ENCODE measurements at regions not wholly inside any gene's neighbourhood (a gene's known extent, or its start where the extent isn't known, plus 50 kb on each side); places are given as distances from the start of the nearest gene placed in this dataset.
"Not testable (repeated sequence)": the region's sequence is repeated elsewhere in the genome, so short reads cannot be mapped to it uniquely, and the experiment has no call there.

DNA sequence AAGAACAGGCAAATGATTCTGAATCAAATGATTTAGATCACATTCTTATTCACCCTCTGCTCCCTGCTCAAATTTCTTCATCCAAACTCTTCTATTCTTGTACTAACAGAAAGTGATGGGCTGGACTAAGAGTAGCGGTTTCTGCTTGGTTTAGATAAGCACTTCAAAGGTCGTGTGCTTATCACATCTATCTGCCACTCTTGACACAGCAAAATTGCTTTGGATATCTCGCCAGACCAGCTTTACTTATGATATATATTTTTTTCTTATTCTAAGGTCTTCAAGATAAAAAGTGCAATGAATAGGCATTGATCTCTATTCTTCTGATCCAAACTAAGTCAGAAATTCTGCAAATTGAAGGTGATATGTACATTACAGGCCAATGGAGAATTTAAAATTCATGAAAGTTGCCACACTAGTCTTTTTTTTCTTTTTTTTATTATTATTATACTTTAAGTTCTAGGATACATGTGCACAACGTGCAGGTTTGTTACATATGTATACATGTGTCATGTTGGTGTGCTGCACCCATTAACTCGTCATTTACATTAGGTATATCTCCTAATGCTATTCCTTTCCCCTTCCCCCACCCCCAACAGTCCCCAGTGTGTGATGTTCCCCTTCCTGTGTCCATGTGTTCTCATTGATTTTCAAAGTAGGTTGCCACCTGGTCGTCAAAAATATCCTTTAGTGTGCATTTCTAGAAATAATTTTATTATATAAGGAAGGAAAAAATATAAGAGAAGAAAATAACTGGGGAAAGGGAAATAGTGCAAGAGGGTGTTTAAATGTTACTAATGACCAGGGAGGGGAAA lies 1941.0 kb upstream of the RAG2 start:
- FAIRE-seq, result no peak

DNA sequence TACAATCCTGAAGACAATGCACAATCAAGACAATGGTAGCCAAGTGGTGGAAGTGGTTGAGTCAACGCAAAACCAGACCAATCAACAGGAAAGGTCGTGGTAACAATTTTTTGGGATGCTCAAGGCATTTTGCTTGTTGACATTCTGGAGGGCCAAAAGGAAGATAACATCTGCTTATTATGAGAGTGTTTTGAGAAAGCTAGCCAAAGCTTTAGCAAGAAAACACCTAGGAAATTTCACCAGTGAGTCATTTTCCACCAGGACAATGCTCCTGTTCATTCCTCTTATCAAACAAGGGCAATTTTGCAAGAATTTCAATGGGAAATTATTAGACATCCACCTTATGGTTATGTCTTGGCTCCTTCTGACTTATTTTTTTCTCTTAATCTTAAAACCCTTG lies 1932.2 kb upstream of the RAG2 start:
- no peak for FAIRE-seq

DNA sequence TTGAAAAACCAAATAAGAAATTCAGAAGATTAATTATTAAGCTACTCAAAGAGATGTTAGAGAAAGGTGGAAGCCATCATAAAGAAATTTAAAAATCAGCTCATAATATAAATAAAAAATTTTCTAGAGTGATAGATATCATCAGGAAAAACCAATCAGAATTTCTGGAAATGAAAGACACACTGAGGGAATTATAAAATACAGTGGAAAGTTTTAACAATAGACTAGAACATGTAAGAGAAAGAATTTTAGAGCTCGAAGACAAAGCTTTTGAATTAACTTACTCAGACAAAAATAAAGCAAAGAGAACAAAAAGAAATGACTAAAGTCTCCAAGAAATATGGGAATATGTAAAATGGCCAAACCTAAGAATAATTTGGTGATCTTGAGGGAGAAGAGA lies 1926.9 kb upstream of the RAG2 start:
- FAIRE-seq, result peak; percentile 37

DNA sequence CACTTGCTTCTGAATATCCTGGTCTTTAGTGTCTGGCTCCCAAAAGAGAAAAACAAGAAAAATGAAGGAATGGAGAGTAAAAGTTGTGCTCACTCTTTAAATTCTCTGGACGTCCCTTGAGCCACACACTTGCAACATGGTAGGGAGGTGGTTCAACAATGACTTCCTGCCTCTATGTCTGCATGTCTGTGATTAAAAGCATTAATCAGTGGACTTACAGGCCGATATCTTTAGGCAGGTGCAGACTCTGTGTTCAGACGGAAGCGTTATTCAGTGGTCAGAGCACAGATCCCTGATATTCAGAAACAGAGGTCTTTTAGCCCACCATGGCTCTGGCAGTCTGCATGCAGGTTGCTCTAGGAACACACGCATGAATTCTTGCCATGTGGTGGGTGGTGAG lies 1920.0 kb upstream of the RAG2 start:
- FAIRE-seq, result no peak

DNA sequence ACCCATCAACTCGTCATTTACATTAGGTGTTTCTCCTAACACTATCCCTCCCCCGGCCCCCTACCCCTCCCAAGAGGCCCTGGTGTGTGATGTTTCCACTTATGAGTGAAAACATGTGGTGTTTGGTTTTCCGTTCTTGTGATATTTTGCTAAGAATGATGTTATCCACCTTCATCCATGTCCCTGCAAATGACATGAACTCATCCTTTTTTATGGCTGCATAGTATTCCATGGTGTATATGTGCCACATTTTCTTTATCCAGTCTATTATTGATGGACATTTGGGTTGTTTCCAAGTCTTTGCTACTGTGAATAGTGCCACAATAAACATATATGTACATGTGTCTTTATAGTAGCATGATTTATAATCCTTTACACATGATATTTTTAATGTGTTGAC lies 1914.8 kb upstream of the RAG2 start:
- FAIRE-seq, result not testable (repeated sequence)

DNA sequence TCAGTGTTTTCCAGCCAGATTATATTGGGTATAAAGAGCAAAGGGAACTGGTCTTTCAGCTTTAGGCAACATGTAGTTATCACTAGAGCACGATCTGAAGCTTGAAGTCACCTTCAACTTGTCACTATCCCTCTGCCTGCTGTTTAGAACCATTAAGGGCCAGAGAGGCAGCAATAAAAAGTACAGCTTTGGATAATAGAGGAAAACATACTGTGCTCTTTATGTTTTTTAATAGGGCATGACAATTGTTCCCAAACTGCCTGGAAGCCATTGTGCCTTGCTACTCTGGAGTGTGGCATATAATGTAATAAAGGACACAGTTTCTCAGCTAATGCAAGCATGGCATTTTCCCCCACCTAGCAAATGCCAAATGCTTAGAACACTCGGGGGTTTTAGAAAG lies 1912.0 kb upstream of the RAG2 start:
- FAIRE-seq, result no peak

DNA sequence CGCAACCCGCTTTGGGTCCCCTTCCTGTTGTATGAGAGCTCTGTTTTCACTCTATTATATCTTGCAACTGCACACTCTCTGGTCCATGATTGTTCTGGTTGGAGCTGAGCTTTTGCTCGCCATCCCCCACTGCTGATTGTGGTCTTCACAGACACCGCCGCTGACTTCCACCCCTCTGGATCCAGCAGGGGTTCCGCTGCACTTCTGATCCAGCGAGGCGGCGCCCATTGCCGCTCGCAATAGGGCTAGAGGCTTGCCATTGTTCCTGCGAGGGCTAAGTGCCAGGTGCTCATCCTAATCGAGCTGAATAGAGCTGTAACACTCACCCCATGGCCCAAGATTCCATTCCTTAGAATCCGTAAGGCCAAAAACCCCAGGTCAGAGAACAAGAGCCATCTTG lies 1905.8 kb upstream of the RAG2 start:
- no peak for FAIRE-seq

DNA sequence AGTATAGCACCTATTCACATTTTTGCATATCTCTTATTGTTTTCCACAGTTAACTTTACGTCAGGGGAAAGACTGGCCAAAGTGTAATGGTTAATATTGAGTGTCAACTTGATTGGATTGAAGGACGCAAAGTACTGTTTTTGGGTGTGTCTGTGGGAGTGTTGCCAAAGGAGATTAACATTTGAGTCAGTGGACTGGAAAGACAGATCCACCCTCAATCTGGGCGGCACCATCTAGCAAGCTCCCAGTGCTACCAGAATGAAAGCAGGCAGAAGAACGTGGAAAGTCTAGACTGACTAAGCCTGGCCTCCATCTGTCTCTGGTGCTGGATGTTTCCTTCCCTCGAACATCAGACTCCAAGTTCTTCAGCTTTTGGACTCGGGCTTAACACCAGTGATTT lies 1900.7 kb upstream of the RAG2 start:
- FAIRE-seq, result no peak

DNA sequence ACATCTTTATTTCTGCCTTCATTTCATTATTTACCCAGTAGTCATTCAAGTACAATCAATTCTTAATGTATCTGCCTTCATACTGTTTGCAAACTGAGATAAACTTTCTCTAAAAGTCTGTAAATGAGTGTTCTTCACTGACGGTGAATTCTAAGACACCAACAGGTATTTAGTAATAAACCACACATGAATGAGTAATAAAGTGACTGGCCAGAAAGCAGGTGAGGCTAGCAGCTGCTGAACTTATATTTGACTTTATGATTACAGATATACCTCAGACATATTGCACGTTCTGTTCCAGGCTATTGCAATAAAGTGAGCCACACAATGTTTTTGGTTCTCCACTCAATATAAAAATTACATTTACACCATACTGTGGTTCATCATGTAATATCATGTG lies 1894.0 kb upstream of the RAG2 start:
- FAIRE-seq, result no peak

DNA sequence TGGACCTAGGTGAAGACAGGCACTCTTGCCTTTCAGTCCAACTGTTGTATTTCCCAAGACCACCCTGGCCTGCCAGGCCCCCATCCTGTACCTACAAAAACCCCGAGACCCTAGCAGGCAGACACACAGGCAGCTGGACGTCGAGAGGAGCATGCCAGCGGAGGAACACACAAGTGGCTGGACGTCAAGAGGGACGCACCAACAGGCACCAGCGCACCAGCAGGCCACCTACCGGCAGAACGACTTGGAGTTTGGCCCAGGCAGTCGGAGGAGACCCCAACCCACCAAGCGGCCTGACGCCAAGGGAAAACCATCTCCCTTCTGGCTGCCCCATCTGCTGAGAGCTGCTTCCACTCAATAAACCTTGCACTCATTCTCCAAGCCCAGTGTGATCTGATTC lies 1883.4 kb upstream of the RAG2 start:
- no peak for FAIRE-seq

DNA sequence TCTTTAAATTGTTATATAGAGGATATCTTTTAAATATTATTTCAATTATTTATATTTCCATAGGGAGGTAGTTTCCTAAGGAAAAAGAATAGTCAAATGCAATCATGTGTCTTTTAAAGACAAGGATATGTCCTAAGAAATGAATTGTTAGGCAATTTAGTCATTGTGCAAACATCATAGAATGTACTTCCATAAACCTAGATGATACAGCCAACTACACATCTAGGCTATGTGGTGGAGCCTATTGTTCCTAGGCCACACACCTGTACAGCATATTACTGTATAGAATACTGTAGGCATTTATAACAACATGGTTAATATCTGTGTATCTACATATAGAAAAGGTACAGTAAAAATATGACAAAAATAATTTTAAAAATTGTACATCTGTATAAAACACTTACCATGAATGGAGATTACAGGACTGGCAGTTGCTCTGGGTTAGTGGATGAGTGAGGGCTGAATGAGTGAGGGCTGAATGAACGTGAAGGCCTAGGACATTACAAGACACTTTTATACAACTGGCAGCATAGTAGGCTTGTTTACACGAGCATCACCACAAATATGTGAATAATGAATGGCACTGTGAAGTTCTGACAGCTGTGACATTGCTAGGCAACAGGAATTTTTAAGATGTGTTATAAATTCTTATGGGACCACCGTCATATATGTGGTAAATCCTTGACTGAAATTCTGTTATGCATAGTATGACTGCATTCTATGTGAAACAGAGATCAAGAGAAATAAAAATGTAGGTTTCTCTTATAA lies 1879.0 kb upstream of the RAG2 start:
- no peak for FAIRE-seq

DNA sequence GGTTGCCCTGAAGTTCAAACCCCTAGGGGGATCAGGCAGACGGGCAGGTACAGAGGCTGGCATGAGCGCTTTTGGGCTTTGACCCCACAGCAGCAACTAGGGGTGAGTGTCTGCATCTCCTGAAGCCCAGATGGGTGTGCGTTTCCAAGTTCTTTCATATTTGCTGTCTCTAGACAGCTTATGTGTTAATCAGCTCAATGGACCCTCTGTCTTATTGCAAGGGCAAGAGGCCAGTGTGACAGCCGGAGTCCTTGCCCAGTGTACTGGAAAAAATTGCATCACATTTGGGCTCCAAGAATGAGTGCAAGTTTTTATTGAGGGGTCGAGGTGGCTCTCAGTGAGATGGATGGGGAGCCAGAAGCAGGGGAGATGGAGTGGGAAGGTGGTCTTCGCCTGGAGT lies 1863.7 kb upstream of the RAG2 start:
- no peak for FAIRE-seq

DNA sequence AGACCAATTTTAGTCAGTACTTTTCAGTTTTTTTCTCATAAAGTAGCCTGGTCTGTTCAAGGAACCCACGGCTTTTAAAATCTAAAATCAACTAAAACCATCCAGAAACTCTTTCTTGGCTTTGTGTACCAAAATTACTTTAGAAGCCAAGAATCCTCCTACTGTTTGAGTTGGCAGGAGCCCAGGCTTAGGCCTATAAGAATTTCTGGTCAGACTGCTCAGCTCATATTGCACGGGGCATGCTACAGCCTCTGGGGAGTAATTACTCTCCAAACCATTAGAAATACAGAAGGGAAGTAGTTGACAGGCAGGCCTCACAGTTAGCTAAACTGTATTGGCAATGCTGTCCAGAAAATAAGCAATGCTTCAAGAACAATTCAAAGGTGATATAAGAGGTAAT lies 1862.9 kb upstream of the RAG2 start:
- no peak for FAIRE-seq

DNA sequence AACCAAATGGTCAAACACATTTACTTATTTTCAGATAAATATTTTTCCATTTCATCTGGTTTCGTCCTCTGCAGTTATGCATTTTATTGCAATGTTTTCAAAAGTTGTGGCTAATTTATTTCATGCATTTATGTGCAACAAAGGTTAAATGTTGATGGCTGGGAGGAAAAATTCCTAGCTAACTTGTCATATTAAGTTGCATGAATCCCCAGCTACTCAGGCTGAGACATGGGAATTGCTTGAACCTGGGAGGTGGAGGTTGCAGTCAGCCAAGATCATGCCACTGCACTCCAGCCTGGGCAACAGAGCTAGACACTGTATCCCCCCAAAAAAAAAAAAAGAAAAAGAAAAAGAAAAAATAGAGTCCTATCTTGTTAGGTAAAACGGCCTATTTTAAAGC lies 1862.4 kb upstream of the RAG2 start:
- FAIRE-seq, result no peak

DNA sequence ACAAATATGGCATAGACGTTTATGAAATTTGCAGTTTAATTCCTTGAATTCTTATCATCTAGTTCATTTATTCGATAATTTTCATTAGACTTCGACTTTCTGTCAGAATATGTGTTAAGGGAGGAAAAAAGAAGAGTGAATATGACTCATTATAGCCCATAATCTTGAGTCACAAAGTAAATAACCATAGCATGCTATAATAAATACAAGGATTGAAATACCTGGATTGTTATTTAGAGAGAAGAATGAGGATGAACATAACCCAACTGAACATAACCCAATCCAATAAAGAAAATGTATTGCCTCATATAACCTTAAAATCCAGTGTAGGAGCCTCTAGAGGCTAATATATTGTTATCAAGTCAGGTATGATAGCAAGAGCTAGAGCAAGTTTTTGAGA lies 1858.3 kb upstream of the RAG2 start:
- no peak for FAIRE-seq

DNA sequence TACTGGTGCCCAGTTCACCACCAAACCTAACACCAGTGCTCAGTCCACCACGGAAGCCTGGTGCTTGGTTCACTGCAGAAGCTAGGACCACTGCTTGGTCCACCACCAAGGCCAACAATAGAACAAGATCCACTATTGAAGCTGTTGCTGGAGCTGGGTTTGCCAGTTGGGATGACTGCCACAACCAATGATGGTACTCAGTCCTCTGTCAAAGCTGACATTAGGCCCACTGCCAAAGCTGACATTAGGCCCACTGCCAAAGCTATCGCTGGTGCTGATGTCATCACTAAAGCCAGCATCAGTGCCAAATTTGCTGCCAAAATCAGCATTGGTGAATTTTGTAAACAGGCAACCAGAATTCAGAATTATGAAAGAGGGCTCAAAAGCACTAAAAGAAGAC lies 1850.2 kb upstream of the RAG2 start:
- no peak for FAIRE-seq

DNA sequence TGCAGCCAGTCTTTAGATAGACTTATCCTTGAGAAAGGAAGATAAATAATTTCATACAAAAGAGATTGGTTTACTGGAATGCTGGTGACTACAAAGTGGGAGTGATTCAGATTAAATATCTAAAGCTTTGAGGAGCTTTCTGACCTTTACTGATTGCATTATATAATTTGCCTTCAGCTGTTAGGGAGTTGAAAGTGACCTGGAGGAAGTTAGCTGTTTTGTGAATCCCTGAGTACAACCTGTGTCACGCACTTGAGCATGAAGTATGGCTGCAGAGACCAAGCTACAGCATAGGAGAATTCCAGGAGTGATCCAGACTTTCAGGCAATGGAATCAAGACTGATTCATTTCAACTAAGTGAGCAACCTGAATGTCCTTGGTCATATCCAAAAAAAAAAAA lies 1848.3 kb upstream of the RAG2 start:
- FAIRE-seq, result no peak

DNA sequence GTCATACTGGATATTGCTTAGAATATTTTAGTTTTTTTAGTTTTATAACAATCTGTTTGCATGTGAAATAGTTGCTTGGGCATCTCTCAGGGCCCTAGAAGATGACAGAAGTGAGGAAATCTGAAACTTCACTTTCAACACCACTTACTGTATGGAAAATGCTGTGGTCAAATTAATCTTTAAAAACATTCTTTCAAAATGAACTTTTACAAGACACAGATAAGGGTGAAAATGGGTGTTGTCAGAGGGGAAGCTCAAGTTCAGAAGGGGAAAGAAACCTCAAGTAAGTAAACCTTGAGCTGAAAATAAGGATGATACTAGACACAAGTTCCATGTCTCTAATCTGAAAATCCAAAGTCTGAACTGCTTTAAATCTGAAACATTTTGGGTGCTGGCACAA lies 1840.1 kb upstream of the RAG2 start:
- FAIRE-seq, result no peak

DNA sequence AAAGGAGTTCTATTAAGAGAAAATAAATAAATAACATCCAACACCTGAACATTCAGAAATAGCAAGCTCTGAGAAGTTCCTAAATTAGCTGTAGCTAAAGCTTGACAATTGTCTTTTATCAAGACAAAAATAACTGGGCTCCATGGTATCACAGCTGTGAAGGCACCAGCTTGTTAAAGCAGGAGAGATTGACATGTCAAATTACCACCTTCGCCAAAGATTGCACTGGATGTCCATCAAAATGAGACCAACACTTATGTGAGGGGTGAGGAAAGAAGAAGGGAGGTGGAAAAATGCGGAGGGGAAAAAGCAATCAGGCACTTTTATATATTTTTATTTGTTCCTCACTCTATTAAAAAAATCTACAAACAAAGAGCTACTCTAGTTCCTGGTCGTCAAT lies 1827.5 kb upstream of the RAG2 start:
- FAIRE-seq, result no peak

DNA sequence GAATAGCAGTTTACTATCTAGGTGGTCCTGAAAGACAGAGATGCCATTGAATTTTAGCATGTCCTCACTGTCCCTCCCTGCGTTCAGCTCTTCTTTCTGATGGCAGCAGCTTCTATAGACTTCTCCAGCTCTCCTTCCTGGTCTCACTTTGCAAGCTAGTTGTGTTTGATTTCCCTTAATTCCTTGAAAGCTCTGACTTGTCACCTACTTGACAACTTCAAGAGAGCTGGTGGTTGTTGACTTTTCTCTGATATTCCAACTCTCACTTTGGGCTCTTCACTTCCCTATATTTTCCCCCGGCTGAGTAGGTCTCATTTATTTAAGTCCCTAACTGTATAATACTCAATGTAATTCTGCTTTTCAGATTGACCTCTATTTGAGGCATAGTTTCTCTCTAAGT lies 1825.0 kb upstream of the RAG2 start:
- no peak for FAIRE-seq

DNA sequence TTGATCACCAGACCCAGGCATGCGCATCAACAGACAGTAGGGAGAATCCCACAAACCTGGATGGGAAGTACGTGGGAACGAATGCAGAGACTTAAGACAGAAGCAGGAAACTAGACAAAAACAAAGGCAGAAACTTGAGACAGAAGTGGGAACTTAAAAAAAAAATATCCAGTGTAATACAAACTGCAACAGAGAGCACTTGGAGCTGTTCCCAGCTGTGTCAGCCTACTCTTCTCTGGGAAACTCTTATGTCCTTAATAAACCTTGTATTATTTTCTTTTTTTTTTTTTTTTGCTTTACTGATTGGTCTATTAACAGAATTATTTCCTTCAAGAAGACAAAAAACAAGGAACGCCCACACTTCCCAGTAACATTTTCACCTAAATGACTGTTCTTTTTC lies 1818.1 kb upstream of the RAG2 start:
- FAIRE-seq, result no peak

DNA sequence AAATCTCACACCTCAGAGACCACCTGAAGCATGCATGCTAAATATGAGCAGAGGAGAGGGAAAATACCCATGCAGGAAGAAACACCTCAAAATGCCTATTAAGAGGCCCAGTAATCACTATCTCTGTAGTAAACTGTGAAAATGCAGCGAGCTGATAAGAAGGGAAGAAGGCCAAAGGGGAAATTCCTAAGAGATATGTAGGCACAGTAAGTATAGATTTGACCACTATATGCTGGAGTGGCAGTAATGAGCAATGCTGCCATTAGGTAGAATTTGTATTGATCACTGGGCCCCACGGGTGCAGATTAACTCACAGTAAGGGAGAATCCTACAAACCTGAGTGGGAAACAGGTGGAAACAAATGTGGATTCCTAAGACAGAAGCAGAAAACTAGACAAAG lies 1813.1 kb upstream of the RAG2 start:
- no peak for FAIRE-seq

DNA sequence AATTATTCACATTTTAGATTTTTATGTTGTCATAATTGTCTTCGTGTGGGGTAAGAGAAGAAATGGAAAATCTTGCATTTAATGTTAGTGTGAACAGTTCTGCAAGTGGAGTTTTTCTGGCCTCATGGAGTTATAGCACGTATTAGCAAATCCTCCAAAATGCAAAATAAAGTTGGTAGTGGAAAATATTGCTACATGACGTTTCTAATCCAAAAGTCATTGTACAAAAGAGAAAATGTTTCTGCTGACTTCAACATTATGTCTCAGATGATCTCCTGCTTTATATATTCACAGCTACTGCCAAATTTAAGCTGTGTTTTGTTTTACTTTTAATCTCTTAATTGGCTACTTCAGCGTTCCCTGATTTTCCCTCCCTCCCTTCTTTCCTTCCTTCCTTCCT lies 1804.0 kb upstream of the RAG2 start:
- no peak for FAIRE-seq

DNA sequence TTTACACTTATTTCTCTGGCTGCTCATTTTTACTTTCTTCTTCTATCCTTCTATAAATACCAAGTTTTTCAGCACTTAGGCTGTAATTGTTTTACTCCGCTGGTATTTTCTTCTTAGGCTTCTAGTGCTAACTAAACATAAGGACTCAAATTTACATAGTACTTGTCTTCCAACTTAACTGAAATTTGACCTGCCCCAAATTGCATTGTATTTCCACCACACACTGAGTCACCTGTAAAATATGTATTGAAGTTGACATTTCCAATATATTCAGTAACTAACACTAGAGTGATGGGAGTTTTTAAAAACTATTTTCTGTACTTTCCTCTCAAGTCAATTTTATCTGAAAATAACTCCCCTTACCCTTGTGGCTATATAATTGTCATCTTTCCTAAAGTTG lies 1794.1 kb upstream of the RAG2 start:
- no peak for FAIRE-seq

DNA sequence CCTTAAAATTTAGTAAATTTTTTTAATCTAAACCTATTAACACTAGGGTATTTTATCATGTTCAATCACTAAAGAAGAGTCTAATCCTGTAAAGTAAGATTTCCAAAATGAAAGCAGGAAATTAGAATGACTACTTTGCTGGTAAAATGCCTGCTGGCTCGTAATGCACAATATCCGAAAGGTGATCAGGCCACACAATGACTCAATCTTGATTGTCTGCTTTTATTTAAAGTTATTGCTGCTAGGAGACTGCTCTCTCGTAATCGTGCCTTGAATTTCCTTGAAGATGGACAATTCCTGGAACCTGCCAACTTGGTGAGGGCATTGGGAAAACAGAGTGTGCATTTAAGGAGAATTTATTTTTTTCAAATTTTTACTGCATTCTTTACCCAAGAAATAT lies 1786.5 kb upstream of the RAG2 start:
- no peak for FAIRE-seq
